Activated naive CD8-positive, alpha-beta T cell treated with anti-CD3 and anti-CD28 coated beads, Interleukin-2, amount 10 ng/mL, durations not matched to agents 7 days and 5 days (primary cell): ENCODE measurements at regions not wholly inside any gene's neighbourhood (a gene's known extent, or its start where the extent isn't known, plus 50 kb on each side); places are given as distances from the start of the nearest gene placed in this dataset.
"Not testable (repeated sequence)": the region's sequence is repeated elsewhere in the genome, so short reads cannot be mapped to it uniquely, and the experiment has no call there.

Experiments
- ATAC-seq: fragments of 150-1000 bp; cut with Tn5 transposase; one replicate; pipeline ENCODE4 v1.10.0; 2021; ENCODE audit warnings: low read depth, moderate library complexity
- POLR2A ChIA-PET: fragments of 350-600 bp; sonication (Branson Sonifier 250); formaldehyde crosslinking; loops from one replicate; lab custom pipeline; 2021; ENCODE audit warnings: antibody characterized with exemption; lab: Charles Lee
- DNase-seq: peaks from one replicate; pipeline ENCODE4 v3.0.0; 2021
- H3K27ac Mint-ChIP-seq: one replicate; pipeline ENCODE4 v1.8.0; 2022; ENCODE audit warnings: mild to moderate bottlenecking, mixed read lengths
- H3K27me3 Mint-ChIP-seq: one replicate; pipeline ENCODE4 v1.8.0; 2022; ENCODE audit warnings: mild to moderate bottlenecking, moderate library complexity, mixed read lengths
- H3K36me3 Mint-ChIP-seq: one replicate; pipeline ENCODE4 v1.8.0; 2021; ENCODE audit warnings: mild to moderate bottlenecking, mixed read lengths
- H3K4me1 Mint-ChIP-seq: one replicate; pipeline ENCODE4 v1.8.0; 2021; ENCODE audit warnings: mixed read lengths
- H3K4me3 Mint-ChIP-seq: one replicate; pipeline ENCODE4 v1.8.0; 2022; ENCODE audit warnings: mild to moderate bottlenecking, moderate library complexity, mixed read lengths
- H3K9me3 Mint-ChIP-seq: one replicate; pipeline ENCODE4 v1.8.0; 2021; ENCODE audit warnings: mixed read lengths

- ATAC-seq (no peak), DNase-seq (no peak)
- Mint-ChIP-seq H3K4me3 (no peak overlapping the region), H3K27ac (no peak overlapping the region), H3K4me1 (no peaks in the 10 kb centered on the region), H3K36me3 (no peaks in the 10 kb centered on the region), H3K27me3 (no peaks in the 10 kb centered on the region), H3K9me3 (no peaks in the 10 kb centered on the region)
- POLR2A ChIA-PET: no interaction called here
Measured at GRCh38 chr5:51104556-51104955, 278.7 kb upstream of the ISL1 start.

- no peaks in the 10 kb centered on the region for H3K4me1 Mint-ChIP-seq
- H3K27me3 Mint-ChIP-seq: no peaks in the 10 kb centered on the region
- no peak for DNase-seq
- no peak for ATAC-seq
- H3K36me3 Mint-ChIP-seq: no peaks in the 10 kb centered on the region
- POLR2A ChIA-PET: no interaction called here
- H3K4me3 Mint-ChIP-seq: no peak overlapping the region
- peaks cover 2% of the 10 kb centered on the region for H3K9me3 Mint-ChIP-seq
- H3K27ac Mint-ChIP-seq: no peak overlapping the region
Measured at GRCh38 chr5:51109786-51110410, 273.4 kb upstream of the ISL1 start.

GRCh38 chr5:51131266-51131665 lies 252.0 kb upstream of the ISL1 start:
- H3K36me3 Mint-ChIP-seq: no peaks in the 10 kb centered on the region
- H3K27ac Mint-ChIP-seq: no peak overlapping the region
- no peak overlapping the region for H3K4me3 Mint-ChIP-seq
- no peaks in the 10 kb centered on the region for H3K27me3 Mint-ChIP-seq
- DNase-seq: no peak
- ATAC-seq: no peak
- peaks cover 8% of the 10 kb centered on the region for H3K9me3 Mint-ChIP-seq
- H3K4me1 Mint-ChIP-seq: no peaks in the 10 kb centered on the region
- POLR2A ChIA-PET: no interaction called here

GRCh38 chr5:51138164-51138563 lies 245.1 kb upstream of the ISL1 start:
- Mint-ChIP-seq H3K4me1 (no peaks in the 10 kb centered on the region), H3K9me3 (peaks cover 5% of the 10 kb centered on the region), H3K36me3 (no peaks in the 10 kb centered on the region), H3K4me3 (no peak overlapping the region), H3K27ac (no peak overlapping the region), H3K27me3 (no peaks in the 10 kb centered on the region)
- ATAC-seq: no peak
- DNase-seq: no peak
- POLR2A ChIA-PET: no interaction called here

- no peaks in the 10 kb centered on the region for H3K4me1 Mint-ChIP-seq
- H3K9me3 Mint-ChIP-seq: peaks cover 10% of the 10 kb centered on the region
- POLR2A ChIA-PET: no interaction called here
- H3K27me3 Mint-ChIP-seq: no peaks in the 10 kb centered on the region
- ATAC-seq (no peak), DNase-seq (no peak)
- no peak overlapping the region for H3K4me3 Mint-ChIP-seq
- H3K27ac Mint-ChIP-seq: no peak overlapping the region
- H3K36me3 Mint-ChIP-seq: no peaks in the 10 kb centered on the region
Measured at GRCh38 chr5:51148437-51148836, 234.8 kb upstream of the ISL1 start.

GRCh38 chr5:51156222-51156621 lies 227.0 kb upstream of the ISL1 start:
- H3K9me3 Mint-ChIP-seq: peaks cover 13% of the 10 kb centered on the region
- DNase-seq: no peak
- ATAC-seq: no peak
- no peak overlapping the region for H3K4me3 Mint-ChIP-seq
- no peaks in the 10 kb centered on the region for H3K36me3 Mint-ChIP-seq
- no peaks in the 10 kb centered on the region for H3K4me1 Mint-ChIP-seq
- POLR2A ChIA-PET: no interaction called here
- no peak overlapping the region for H3K27ac Mint-ChIP-seq
- no peaks in the 10 kb centered on the region for H3K27me3 Mint-ChIP-seq

GRCh38 chr5:51156838-51157237 lies 226.4 kb upstream of the ISL1 start:
- H3K27me3 Mint-ChIP-seq: no peaks in the 10 kb centered on the region
- peaks cover 12% of the 10 kb centered on the region for H3K9me3 Mint-ChIP-seq
- H3K4me3 Mint-ChIP-seq: no peak overlapping the region
- H3K36me3 Mint-ChIP-seq: no peaks in the 10 kb centered on the region
- no peak overlapping the region for H3K27ac Mint-ChIP-seq
- POLR2A ChIA-PET: no interaction called here
- no peaks in the 10 kb centered on the region for H3K4me1 Mint-ChIP-seq
- ATAC-seq: no peak
- no peak for DNase-seq

GRCh38 chr5:51159164-51159563 lies 224.1 kb upstream of the ISL1 start:
- POLR2A ChIA-PET: no interaction called here
- H3K4me1 Mint-ChIP-seq: no peaks in the 10 kb centered on the region
- H3K27ac Mint-ChIP-seq: no peak overlapping the region
- H3K27me3 Mint-ChIP-seq: no peaks in the 10 kb centered on the region
- H3K4me3 Mint-ChIP-seq: no peak overlapping the region
- peaks cover 14% of the 10 kb centered on the region for H3K9me3 Mint-ChIP-seq
- H3K36me3 Mint-ChIP-seq: no peaks in the 10 kb centered on the region
- DNase-seq (no peak), ATAC-seq (no peak)

- peaks cover 15% of the 10 kb centered on the region for H3K9me3 Mint-ChIP-seq
- H3K36me3 Mint-ChIP-seq: no peaks in the 10 kb centered on the region
- no peaks in the 10 kb centered on the region for H3K27me3 Mint-ChIP-seq
- POLR2A ChIA-PET: no interaction called here
- DNase-seq (no peak), ATAC-seq (no peak)
- H3K27ac Mint-ChIP-seq: no peak overlapping the region
- H3K4me3 Mint-ChIP-seq: no peak overlapping the region
- no peaks in the 10 kb centered on the region for H3K4me1 Mint-ChIP-seq
Measured at GRCh38 chr5:51159606-51160005, 223.6 kb upstream of the ISL1 start.

- Mint-ChIP-seq H3K36me3 (no peaks in the 10 kb centered on the region), H3K27ac (no peak overlapping the region), H3K9me3 (peaks cover 15% of the 10 kb centered on the region), H3K27me3 (no peaks in the 10 kb centered on the region), H3K4me1 (no peaks in the 10 kb centered on the region), H3K4me3 (no peak overlapping the region)
- DNase-seq (no peak), ATAC-seq (no peak)
- POLR2A ChIA-PET: no interaction called here
Measured at GRCh38 chr5:51162245-51162644, 221.0 kb upstream of the ISL1 start.

GRCh38 chr5:51165621-51166020 lies 217.6 kb upstream of the ISL1 start:
- POLR2A ChIA-PET, H3K36me3 Mint-ChIP-seq, H3K9me3 Mint-ChIP-seq, H3K27ac Mint-ChIP-seq, ATAC-seq, DNase-seq, H3K4me1 Mint-ChIP-seq, H3K27me3 Mint-ChIP-seq, H3K4me3 Mint-ChIP-seq: not testable (repeated sequence)

- H3K4me1 Mint-ChIP-seq: no peaks in the 10 kb centered on the region
- no peak overlapping the region for H3K27ac Mint-ChIP-seq
- POLR2A ChIA-PET: no interaction called here
- H3K36me3 Mint-ChIP-seq: no peaks in the 10 kb centered on the region
- no peak overlapping the region for H3K4me3 Mint-ChIP-seq
- ATAC-seq: no peak
- H3K27me3 Mint-ChIP-seq: no peaks in the 10 kb centered on the region
- no peaks in the 10 kb centered on the region for H3K9me3 Mint-ChIP-seq
- DNase-seq: no peak
Measured at GRCh38 chr5:51172903-51173626, 210.2 kb upstream of the ISL1 start.

GRCh38 chr5:51181208-51181894 lies 201.9 kb upstream of the ISL1 start:
- ATAC-seq: no peak
- POLR2A ChIA-PET: no interaction called here
- H3K9me3 Mint-ChIP-seq: no peaks in the 10 kb centered on the region
- H3K4me3 Mint-ChIP-seq: no peak overlapping the region
- no peaks in the 10 kb centered on the region for H3K27me3 Mint-ChIP-seq
- no peaks in the 10 kb centered on the region for H3K36me3 Mint-ChIP-seq
- DNase-seq: no peak
- H3K4me1 Mint-ChIP-seq: no peaks in the 10 kb centered on the region
- H3K27ac Mint-ChIP-seq: no peak overlapping the region

GRCh38 chr5:51185850-51186329 lies 197.4 kb upstream of the ISL1 start:
- H3K27ac Mint-ChIP-seq: no peak overlapping the region
- POLR2A ChIA-PET: no interaction called here
- no peaks in the 10 kb centered on the region for H3K36me3 Mint-ChIP-seq

More at GRCh38 chr5:51185850-51186329, 197.4 kb upstream of the ISL1 start:
- H3K9me3 Mint-ChIP-seq: peaks cover 1% of the 10 kb centered on the region
- DNase-seq (no peak), ATAC-seq (no peak)
- H3K4me3 Mint-ChIP-seq: no peak overlapping the region
- no peaks in the 10 kb centered on the region for H3K4me1 Mint-ChIP-seq
- H3K27me3 Mint-ChIP-seq: no peaks in the 10 kb centered on the region
